ENCODE measurements at regions not wholly inside any gene's neighbourhood (a gene's known extent, or its start where the extent isn't known, plus 50 kb on each side); places are given as distances from the start of the nearest gene placed in this dataset.

DNA sequence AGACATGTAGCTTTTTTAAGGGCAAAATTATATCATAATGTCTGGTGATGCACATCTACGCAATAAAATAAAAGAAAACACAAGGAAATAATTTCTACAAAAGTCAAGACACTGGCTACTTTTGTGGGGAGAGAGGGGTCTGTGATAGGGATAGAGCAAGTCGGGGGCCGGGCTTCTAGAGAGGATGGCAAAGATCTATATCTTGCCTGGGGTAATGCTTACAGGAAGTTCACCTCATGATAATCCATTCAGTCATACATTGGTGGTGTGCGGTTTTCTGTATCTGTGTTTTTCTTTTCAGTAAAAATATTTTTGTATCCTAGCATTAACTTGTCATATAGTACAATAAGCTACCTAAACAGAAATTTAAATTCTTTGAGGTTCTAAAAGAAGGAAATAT is 178.8 kb downstream of the ARRDC4 start:
- no peaks in the 10 kb centered on the region for H3K4me1 ChIP-seq
- H3K36me3 ChIP-seq = no peaks in the 10 kb centered on the region
- no peaks in the 10 kb centered on the region for H3K9me3 ChIP-seq
- DNase-seq = no peak
- no peak overlapping the region for H3K27ac ChIP-seq
- H3K4me3 ChIP-seq = no peak overlapping the region
- H3K27me3 ChIP-seq = no peaks in the 10 kb centered on the region
- no peak for TF ChIP-seq POLR2A (IDR thresholded peaks at IDR 0.05)
- TF ChIP-seq CTCF (IDR thresholded peaks at IDR 0.05) = no peak

DNA sequence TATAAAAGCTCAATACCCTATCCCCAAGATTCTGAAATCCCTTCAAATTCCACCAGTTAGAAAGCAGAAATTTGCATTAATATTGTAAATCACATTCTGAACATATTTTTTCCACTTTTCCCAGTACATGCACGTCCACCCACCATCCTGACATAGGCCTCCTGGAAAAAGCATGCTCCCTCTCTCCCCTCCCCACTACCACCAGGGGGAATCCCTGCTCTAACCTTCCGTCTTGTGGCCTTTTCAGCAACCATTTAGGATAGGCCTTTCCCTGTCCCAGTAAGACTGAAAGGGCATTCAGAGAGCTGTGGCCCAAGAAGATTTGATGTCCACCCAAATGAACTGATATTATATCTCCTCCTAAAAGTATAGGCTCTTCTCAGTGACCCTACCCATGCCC is 182.1 kb downstream of the ARRDC4 start:
- H3K27me3 ChIP-seq = no peaks in the 10 kb centered on the region

DNA sequence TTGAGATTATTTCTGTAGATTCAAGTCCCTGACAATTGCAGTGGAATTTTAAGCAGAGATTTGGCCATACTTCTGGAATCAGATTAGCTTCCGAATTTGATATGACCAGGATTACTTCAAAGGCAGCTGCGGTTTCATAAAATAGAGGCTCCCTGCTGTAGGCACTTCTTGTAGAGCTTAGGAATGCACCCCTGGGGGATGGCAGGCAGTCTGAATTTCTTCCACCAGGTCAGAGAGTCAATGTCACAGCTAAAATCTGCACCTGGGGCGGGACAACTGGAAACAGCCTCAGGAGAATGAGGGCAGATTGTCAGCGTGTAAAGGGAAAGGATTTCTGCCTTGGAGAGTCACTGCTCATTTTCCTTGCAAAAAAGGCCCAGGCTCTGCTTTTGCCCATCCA is 182.6 kb downstream of the ARRDC4 start:
- Histone ChIP-seq H3K27ac (no peak overlapping the region), H3K27me3 (no peaks in the 10 kb centered on the region), H3K9me3 (no peaks in the 10 kb centered on the region), H3K4me1 (no peaks in the 10 kb centered on the region), H3K4me3 (no peak overlapping the region), H3K36me3 (no peaks in the 10 kb centered on the region)
- no peak for DNase-seq
- TF ChIP-seq POLR2A (IDR thresholded peaks at IDR 0.05) = no peak
- no peak for TF ChIP-seq CTCF (IDR thresholded peaks at IDR 0.05)

More for the DNA sequence above, 182.1 kb downstream of the ARRDC4 start:
- TF ChIP-seq CTCF (IDR thresholded peaks at IDR 0.05) = no peak
- TF ChIP-seq POLR2A (IDR thresholded peaks at IDR 0.05) = no peak
- Histone ChIP-seq H3K27ac (no peak overlapping the region), H3K36me3 (no peaks in the 10 kb centered on the region), H3K4me1 (no peaks in the 10 kb centered on the region), H3K4me3 (no peak overlapping the region), H3K9me3 (no peaks in the 10 kb centered on the region)
- no peak for DNase-seq

DNA sequence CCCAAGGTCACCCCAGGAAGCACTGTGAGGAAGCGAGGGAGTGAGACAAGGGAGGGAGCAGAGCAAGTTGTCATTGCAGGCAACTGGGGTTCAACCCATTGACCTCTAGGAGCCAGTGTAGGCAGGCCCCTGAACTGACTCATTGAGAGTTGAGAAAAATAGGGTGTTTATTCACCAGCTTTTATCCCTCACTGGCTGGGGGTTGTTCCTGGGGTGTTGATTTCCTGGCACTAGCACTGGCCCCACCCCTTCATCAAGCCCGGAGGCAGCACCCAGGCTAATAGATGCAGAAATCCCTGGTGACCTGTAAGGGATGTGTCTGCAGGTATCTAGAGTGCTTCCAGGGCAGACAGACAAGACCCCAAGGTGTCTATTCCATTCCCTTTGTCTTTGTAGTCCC is 183.9 kb downstream of the ARRDC4 start:
- no peak overlapping the region for H3K27ac ChIP-seq
- H3K4me3 ChIP-seq = no peak overlapping the region
- TF ChIP-seq POLR2A (IDR thresholded peaks at IDR 0.05) = no peak
- TF ChIP-seq CTCF (IDR thresholded peaks at IDR 0.05) = no peak
- no peaks in the 10 kb centered on the region for H3K9me3 ChIP-seq
- no peak for DNase-seq
- H3K4me1 ChIP-seq = no peaks in the 10 kb centered on the region
- no peaks in the 10 kb centered on the region for H3K27me3 ChIP-seq
- no peaks in the 10 kb centered on the region for H3K36me3 ChIP-seq

DNA sequence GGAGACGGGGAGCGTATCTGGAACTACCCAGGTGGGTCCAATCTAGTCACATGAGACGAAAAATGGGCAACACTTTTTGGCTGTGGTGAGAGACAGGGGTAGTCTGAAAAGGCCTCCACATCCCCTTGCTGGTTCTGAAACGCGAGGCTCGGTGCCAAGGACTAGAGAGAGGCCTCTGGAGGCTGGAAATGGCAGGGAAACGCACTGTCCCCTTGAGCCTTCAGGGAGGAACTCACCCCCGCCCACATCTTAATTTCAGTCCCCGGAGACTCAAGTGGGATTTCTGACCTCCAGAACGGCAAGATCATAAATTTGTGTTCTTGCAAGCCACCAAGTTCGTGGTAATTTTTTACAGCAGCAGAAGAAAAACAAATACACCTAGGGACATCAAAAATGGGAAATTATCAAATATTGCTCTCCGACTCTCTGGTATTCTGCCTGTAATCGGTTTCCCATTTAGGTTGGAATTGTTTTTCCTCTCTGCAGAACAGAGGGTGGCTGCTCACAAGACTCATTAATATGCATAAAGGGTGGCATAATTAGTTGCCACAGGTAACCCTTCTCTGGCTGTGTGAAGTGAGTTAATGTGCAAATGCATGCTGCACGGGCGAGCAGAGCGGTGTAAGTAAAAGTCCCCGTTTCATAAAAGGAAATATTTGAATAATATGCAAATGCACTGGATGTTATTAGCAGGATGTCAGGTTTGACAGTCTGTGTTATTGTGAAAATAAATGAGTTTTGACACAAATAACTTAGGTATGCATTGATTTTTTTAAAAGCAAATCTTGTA is 185.7 kb downstream of the ARRDC4 start:
- Histone ChIP-seq H3K27ac (no peak overlapping the region), H3K27me3 (no peaks in the 10 kb centered on the region), H3K4me3 (no peak overlapping the region), H3K36me3 (no peaks in the 10 kb centered on the region), H3K4me1 (no peaks in the 10 kb centered on the region), H3K9me3 (no peaks in the 10 kb centered on the region)
- no peak for TF ChIP-seq CTCF (IDR thresholded peaks at IDR 0.05)
- TF ChIP-seq POLR2A (IDR thresholded peaks at IDR 0.05) = no peak
- DNase-seq = no peak
